NCI-H748 (cell line): ENCODE measurements at regions not wholly inside any gene's neighbourhood (a gene's known extent, or its start where the extent isn't known, plus 50 kb on each side); places are given as distances from the start of the nearest gene placed in this dataset.

Source experiments
- DNase-seq: peaks from one replicate; lab custom pipeline; 2025; ENCODE audit not compliant: unreplicated experiment; lab: John Stamatoyannopoulos, UW

DNA sequence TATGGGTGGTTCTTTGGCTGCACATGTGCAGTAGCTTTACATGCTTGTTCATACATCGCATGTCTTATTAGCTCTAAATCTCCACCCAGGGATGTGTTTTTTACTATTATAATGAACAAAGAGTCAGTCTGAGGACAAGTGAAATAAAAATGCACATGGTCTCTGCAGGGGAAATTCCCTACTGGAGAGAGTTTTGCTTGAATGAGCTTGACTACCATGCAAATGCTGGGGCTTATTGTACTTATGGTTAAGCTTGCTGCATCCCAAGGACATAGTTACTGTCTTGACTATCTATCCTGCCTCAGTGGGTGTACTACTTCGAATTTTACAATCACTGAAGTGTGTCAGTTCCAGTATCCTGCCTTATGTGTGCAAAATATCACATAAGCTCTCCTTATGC is 362.7 kb downstream of the TDRD15 start:
- DNase-seq, result no peak

DNA sequence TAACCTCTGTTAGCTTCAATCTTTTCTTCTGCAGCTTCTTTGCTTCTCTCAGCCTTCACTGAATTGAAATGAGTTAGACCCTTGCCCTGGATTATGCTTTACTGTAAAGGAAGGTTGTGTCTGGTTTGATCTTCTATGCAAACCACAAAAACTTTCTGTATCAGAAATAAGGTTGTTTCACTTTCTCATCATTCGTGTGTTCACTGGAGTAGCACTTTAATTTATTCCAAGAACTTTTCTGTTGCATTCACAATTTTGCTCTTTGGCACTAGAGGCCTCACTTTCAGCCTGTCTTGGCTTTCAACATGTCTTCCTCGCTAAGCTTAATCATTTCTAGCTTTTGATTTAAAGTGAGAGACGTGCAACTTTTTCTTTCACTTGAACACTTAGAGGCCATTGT is 365.3 kb downstream of the TDRD15 start:
- DNase-seq, result no peak

DNA sequence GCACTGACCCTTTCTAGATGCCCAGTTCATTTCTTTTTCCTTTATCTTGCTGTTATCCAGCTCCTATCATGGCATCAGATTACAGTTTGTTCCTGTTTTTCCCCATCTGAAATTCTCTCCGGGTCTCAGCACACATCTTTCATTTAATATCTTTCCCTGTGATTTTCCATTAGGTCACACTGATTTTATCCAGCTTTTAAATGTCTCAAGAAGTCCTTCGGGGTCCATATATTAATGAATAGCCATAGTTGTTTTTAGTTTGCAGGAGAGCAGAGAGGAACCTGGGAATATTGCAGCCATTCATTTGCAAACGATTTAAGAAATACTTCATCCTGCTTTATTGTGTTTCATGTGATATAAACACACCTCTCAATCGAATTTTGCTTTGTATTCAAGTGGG is 374.2 kb downstream of the TDRD15 start:
- no peak for DNase-seq

DNA sequence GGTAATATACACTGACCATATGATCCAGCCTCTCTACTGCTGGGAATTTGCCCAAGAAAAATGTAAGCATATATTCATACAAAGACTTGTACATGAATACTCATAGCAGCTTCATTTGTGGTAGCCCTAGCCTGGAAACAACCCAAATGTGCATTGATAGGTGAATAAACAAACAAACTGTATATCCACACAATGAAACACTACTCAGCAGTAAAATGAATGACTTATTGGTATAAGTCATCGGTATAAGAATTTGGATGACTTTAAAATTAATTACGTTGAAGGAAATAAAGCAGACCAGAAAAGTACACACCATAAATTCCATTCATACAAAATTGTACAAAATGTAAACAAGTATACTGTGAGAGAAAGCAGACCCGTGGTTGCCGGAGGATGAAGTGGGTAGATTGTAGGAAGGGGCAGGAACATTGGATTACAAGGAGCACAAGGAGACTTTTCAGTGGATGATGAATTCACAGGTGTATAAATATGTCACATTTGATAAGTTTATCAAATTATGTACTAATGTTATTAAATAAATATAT is 376.7 kb downstream of the TDRD15 start:
- no peak for DNase-seq

DNA sequence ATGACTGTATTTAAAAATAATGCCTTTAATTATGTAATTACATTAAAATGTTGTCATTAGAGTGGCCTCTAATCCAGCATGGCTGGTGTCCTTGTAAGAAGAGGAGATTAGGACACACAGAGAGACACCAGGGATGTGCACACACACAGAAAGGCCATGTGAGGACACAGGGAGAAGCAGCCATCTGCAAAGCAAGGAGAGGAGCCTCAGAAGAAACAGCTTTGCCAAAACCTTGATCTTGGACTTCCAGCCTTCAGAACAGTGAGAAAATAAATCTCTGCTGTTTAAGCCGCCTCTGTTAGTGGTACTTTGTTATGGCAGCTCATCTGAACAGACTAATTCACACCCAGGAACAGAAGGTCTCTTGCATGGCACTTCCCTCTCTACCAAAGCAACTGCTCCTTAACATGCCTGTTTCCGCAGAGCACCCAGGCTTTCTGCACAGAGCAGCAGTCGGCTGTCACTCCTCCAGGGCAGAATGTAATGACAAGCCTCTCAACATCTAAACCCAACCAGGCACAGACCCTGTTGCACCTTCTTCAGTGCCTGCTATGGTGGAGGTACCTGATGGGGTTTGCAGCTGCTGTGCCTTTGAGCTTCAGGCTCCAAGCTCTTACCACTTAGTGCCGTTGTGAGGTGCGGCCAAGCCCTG is 377.7 kb downstream of the TDRD15 start:
- no peak for DNase-seq

DNA sequence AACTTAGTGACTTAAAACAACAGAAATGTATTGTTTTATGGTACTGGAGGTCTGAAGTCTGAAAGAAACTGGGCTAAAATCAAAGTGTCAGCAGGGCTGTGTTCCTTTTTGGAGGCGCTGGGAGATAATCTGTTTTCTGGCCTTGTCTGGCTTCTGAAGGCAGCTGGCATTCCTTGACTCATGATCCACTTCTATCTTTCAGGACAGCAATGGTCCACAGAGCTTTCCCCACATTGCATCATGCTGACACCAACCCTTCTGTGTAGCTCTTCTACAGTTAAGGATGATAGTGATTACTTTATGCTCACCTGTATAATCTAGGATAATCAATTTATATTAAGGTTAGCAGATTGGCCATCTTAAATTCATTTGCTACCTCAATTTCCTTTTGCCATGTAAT is 392.1 kb downstream of the TDRD15 start:
- no peak for DNase-seq

DNA sequence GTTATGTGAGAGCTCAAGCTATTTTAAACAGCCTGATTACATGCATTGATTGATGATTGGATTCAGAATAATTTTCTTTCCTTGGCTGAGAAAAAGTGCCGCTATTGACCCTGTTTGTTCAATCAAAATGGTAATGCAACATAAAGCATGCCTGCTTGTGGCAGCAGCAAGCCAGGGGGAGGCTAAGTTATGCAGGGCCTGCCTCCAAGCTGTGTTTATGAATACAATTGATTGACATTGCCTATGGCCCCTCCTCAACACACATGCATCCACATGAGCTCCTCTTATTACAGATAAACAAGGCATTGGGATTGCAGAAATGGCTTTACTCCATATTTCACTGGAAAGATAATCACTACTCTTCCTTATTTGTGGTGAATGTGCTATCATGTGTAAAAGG is 395.6 kb downstream of the TDRD15 start:
- DNase-seq, result no peak

DNA sequence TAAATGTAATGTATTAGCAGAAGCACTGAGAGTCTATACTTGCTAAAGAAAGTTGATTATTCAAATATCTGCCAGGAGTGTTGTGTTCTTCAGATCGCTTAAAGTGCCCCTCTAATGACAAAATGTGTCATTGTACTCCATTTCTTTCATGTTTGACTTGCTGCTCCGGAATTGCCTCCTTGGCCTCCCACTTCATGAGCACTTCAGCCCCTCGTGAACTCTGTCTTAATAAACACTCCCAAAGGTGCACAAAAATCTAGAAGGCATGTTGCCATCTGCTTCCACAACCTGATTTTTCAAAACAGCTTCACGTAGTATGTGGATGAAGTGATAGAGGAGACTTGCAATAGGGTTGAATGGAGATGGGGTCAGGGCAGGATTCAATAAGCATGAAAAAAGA is 396.1 kb downstream of the TDRD15 start:
- DNase-seq, result no peak

DNA sequence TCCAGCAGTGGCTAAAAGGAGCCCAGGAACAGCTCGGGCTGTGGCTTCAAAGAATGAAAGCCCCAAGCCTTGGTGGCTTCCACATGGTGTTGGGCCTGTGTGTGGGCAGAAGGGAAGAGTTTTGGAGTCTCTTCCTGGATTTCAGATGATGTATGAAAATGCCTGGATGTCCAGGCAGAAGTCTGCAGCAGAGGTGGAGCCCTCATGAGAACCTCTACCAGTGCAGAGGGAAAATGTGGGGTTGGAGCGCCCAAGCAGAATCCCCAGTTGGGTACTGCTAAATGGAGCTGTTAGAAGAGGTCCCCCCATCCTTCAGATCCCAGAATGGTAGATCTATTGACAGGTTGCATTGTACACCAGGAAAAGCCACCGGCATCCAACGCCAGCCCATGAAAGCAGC is 412.1 kb downstream of the TDRD15 start:
- no peak for DNase-seq

DNA sequence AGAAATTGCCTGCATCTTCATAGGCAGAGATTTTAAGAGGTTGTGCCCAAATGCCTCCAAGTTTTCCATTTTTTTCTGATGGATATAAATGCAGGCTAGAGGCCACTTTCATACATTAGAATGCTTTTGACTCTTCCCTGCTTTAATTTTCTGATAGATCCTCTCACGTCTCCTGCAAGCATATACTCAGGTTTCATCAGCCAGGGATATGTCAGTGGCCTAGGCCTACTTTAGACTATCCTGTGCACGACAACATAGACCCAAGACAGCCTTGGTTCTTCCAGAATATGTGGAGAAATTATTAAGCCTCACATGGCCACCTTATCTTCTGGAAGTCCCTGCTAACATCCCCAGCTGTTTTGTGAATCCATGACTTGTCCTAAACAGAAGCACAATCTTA is 415.9 kb downstream of the TDRD15 start:
- no peak for DNase-seq

DNA sequence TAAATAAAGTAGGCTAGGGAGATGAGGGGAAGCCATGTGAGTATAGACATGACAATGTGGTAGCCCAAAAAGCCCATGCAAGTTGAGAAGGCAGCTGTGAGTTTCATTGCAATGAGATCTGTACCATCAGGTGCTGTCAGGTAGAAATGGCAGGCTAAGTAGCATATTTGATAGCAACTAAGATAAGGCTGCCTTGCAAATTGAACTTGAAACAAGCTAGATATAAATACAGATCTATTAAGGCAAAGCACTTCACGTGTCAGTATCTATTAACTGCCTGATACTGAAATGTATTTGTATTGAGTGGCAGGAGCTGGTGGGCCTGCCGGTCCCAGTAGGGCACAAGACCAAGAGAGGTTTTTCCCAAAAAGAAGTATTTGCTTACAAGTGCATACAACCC is 419.9 kb downstream of the TDRD15 start:
- DNase-seq, result no peak

DNA sequence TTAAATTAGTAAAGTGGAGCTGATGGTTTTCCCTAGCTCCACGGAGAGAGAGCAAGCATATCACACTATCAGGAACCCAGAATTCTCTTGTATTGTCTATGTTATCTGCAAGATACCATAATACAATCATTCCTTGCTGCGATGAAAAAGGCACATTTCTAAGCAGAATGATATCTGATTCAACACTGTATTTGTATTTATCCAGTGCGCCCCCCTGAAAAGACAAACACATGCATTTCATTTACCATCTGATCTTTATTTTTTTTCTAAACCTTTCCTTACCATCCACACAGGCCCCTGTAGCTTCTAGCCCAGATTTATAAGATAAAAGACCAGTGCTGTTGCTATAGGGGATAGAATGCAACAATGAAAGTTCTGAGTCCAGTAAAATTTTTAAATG is 420.6 kb downstream of the TDRD15 start:
- no peak for DNase-seq

DNA sequence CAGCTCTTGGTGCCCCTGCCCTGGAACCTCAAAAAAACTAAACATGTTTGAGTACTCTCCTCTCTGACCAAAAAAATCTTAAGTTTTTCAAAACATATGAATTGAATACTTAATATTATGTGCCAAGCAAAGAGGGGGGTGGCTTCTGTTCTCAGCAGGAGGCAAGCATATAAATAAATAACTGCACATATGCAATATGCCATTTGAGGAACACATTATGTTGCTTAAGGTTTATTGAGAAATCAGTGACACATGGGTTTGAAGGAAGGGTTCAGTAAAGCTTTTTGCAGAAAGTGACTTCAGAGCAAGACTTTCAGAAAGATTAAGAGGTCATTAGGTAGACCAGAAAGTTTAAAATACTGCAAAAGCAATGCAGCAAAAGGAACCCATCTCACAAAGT is 429.2 kb downstream of the TDRD15 start:
- no peak for DNase-seq

DNA sequence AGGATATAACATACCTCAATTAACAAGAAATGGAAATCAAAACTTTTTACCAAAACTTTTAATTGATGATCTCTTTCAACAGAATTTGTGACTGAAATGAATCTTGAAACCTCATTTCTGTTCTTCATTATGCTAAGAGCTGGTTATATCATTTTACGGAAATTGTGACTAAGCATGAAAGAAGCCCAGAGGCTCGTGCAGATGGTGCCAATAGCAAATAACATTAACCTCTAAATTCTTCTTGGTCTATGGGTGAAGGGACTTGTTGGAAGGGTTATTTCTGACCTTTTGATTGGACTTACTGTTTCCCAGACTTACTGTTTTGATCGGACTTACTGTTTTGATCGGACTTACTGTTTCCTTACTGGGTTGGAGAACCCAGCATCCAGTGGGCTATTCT is 435.6 kb downstream of the TDRD15 start:
- no peak for DNase-seq

DNA sequence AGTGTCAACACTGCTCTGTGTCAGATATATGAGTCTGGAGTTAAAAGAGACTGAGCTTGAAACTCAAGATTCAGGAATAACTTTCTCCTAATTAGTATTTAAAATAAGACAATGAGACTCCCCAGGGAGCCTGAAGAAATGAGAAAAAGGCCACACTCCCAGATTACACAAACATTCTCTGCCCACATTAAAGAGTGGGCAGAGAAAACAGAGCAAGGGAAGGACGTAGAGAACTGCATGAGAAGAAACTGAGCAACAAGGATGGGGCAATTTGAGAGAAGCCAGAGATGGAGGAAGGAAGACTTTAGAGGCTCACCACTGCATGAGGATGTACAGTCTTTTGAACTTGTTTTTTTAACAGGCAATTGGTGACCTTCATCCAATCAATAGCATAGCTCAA is 438.2 kb downstream of the TDRD15 start:
- no peak for DNase-seq

DNA sequence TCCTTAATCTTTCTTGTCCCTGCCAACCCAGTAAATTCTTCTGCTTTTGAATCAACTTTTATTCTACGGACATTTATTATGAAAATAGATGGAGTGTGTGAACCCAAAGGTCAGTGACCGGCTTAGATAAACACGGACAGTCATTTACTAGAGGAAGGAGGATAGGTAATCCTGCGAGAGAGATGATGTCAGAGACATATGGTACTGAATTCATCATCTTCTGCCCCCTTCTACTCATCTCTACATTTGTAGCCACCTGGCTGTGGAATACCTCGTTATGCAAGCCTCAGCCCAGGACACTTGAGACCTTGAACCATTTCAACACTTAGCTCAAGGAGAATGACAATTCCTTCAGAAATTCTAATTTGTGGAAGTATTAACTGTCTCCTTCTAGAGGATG is 443.6 kb downstream of the TDRD15 start:
- no peak for DNase-seq

DNA sequence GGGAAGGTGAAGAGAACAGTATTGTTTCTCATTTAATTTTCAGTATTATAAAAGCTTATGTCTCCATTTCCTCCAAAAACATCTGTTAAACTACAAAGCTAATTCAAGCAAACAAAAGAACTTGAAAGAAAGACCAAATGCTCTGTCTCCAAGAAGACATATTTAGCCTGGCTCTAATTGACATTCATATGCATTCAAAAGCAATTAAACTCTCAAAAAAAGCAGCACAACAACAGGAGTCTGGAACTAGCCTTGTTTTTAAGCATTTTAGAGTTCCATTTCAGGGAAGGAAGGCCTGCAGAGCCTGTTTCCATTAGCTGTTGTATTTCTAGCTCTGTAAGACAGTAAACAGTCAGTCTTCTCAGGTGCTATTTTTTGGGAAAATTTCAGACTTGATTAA is 447.9 kb downstream of the TDRD15 start:
- no peak for DNase-seq

DNA sequence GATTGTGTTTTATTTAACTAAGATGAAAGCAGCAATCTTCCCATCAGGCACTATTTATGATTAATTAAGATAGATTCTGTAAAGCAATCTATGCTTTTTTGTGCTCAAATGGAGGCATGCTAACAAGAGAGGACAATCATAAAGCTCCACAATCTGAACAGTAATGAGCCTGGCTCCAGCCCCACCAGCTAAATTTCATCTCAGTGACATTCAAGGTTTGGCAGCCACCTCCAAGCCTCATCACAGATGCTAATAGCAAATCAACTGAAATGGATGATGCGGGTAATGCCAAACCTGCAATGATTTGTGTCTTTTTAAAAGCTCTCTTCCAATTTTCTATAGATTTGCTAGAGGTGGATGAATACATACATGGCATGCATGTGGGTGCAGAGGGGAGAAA is 456.6 kb downstream of the TDRD15 start:
- DNase-seq, result no peak

DNA sequence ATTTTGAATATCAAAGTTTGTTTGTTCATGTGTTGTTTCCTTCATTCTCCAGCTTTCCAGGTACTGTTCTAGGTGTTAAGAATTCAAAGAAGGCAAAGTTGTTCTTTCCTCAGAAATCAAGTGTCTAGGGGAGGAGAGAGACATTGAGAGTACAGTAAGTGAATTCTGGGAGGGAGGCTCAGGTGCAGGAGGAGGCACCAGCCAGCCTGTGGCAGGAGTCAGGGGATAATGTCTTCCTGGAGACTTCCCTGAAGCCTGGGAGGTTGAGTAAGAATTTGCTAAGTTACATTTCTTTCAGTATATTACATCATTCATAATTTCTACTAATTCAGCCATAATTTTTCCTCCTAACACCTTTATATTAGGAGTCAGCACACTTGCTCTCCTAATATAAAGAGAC is 462.1 kb downstream of the TDRD15 start:
- no peak for DNase-seq

DNA sequence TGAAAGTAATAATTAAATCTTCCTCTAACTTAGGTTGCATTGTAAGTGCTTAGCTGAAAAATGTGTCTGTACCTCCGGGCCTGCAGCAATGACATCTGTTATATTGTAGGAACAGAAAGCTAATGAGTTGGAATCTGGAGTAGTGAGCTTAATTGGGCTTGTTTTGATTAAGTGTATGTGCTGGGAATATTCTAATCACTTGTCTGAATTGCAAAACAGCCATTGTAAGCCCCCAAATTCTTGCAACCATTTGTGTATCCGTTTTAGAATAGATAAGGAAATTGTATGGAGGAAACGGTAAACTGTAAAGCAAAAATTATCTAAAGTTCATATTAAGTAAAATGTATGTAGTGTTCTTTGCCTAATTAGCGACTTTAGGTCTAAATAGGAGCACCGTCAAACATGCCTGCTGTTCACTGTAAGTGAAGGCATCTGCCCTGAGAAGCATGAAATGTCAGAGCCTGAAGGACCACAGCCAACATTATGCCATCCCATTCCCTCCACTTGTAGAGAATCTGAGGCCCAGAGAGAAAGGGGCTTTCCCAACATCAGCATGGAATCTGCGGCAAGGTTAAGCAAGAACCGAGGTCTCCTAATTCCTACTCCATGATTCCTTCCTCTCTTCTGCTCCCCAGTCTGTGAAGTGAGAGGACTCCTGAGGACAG is 466.4 kb downstream of the TDRD15 start:
- no peak for DNase-seq

DNA sequence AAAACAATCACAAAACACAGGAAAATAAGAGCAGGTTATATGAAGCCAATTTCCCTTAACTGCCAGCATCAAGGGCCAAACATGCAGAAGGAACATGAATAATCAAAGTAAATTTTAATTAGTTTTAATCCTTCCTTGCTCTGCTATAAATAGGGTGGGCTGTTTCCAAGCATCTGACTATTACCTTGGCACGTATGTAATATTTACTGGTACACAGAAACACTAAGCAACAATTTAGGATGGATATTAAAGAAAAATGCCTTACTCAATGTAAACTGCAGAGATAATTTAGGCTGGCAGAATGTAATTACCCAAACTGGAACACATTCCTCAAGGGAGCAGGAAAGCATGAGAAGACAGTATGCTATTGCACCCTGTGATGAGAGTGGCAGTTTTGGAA is 468.2 kb downstream of the TDRD15 start:
- no peak for DNase-seq

DNA sequence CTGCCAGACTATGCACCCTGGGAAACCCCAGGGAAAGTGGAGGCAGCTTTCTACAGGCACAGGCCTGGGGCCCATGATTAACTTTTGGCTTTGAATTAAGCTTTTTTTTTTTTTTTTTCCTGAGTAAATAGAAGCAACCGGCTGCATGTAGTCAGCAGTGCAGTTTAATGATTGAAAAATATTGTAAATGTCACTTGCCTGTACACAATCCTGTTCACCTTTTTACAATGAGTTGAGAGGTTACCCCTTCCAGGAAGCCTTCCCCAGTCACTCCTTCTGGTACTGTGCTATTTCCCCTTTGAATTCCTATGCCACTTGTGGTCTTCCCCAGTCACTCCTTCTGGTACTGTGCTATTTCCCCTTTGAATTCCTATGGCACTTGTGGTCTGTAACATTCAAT is 475.6 kb downstream of the TDRD15 start:
- no peak for DNase-seq

DNA sequence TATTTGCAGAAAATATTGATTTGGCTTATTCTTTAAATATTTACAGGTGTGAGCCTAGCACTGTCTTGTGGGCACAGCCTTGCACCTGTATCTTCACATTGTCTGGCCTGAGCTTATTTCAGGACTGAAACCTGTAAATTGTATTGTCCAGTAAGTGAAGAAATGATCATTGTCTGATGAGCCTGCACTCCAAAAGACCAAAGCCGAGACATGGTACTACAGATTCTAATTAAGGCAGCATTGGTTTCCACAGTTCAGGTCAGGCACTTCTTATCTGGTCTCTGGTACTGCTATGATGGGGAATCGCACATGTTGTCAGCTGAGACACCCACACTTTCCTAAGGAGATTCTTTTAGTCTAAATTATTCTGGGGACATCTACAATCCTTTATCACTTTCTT is 479.0 kb downstream of the TDRD15 start:
- DNase-seq, result no peak
